ENCODE measurements at regions not wholly inside any gene's neighbourhood (a gene's known extent, or its start where the extent isn't known, plus 50 kb on each side); places are given as distances from the start of the nearest gene placed in this dataset.

- Histone ChIP-seq H2AFZ (ENCODE audit: low read depth, low read length, poor library complexity, severe bottlenecking) (no peak overlapping the region), H3K27ac (ENCODE audit: low read depth, low read length) (no peak overlapping the region), H3K4me1 (ENCODE audit: control insufficient read depth in 1 of 2, insufficient read depth in 2 of 2, low read length in 2 of 2) (no peaks in the 10 kb centered on the region), H3K79me2 (ENCODE audit: insufficient read depth, low read length) (no peaks in the 10 kb centered on the region), H3K4me3 (replicated peaks in 1 of 2; ENCODE audit: low read depth in 1 of 2, low read length in 2 of 2) (no peak overlapping the region), H3K4me2 (ENCODE audit: low read length) (no peak overlapping the region), H4K20me1 (ENCODE audit: insufficient read depth) (no peaks in the 10 kb centered on the region), H3K9ac (ENCODE audit: low read length) (no peak overlapping the region), H3K36me3 (ENCODE audit: control insufficient read depth in 1 of 2, insufficient read depth in 2 of 2, low read length in 2 of 2) (no peaks in the 10 kb centered on the region), H3K9me3 (ENCODE audit: control insufficient read depth in 1 of 2, insufficient read depth in 1 of 2, low read depth in 1 of 2, low read length in 2 of 2) (peaks cover 0 to 4% of the 10 kb centered on the region in 2 experiments; a peak in 2 of 4 replicates), H3K9me2 (ENCODE audit: insufficient read depth) (no peaks in the 10 kb centered on the region), H3K27me3 (ENCODE audit: insufficient read depth, low read length) (no peaks in the 10 kb centered on the region)
- RAD21 ChIA-PET (ENCODE audit: low non-redundant PET in 1 of 2, low total read pairs in 2 of 2, uncharacterized antibody in 2 of 2, unreplicated experiment in 2 of 2), result no interaction called here
- POLR2A ChIA-PET, result no interaction called here
- no peak for ATAC-seq
- DNase-seq (ENCODE audit: low read depth, low spot score), result no peak
- no TSS peak for BruUV-seq (replicated peaks)
- TF ChIP-seq, protein P1, sequence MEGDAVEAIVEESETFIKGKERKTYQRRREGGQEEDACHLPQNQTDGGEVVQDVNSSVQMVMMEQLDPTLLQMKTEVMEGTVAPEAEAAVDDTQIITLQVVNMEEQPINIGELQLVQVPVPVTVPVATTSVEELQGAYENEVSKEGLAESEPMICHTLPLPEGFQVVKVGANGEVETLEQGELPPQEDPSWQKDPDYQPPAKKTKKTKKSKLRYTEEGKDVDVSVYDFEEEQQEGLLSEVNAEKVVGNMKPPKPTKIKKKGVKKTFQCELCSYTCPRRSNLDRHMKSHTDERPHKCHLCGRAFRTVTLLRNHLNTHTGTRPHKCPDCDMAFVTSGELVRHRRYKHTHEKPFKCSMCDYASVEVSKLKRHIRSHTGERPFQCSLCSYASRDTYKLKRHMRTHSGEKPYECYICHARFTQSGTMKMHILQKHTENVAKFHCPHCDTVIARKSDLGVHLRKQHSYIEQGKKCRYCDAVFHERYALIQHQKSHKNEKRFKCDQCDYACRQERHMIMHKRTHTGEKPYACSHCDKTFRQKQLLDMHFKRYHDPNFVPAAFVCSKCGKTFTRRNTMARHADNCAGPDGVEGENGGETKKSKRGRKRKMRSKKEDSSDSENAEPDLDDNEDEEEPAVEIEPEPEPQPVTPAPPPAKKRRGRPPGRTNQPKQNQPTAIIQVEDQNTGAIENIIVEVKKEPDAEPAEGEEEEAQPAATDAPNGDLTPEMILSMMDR (IDR thresholded peaks at IDR 0.05 in 2 of 3, conservative IDR thresholded peaks at IDR 0.05 in 1 of 3; ENCODE audit: borderline replicate concordance in 1 of 3, insufficient read depth in 1 of 3, low read depth in 2 of 3, low read length in 2 of 3), result no peak
- TF ChIP-seq RAD21 (IDR thresholded peaks at IDR 0.05; ENCODE audit: low read depth) (no peak), ZNF274 (IDR thresholded peaks at IDR 0.05; ENCODE audit: low read depth, low read length) (no peak), ELF1 (IDR thresholded peaks at IDR 0.05; ENCODE audit: borderline replicate concordance, low read depth) (no peak), ZFX (IDR thresholded peaks at IDR 0.05) (no peak), FOSL1 (IDR thresholded peaks at IDR 0.05; ENCODE audit: low read depth) (no peak), EGR1 (IDR thresholded peaks at IDR 0.05; ENCODE audit: low read depth) (no peak), EZH2phosphoT487 (IDR thresholded peaks at IDR 0.05; ENCODE audit: borderline replicate concordance) (no peak), SP1 (IDR thresholded peaks at IDR 0.05; ENCODE audit: low read depth) (no peak), JUND (IDR thresholded peaks at IDR 0.05) (no peak), SRF (IDR thresholded peaks at IDR 0.05; ENCODE audit: low read depth) (no peak), POLR2A (IDR thresholded peaks at IDR 0.05; ENCODE audit: borderline replicate concordance, extremely low read depth, insufficient read depth, insufficient read length) (no peak), TCF7L2 (IDR thresholded peaks at IDR 0.05; ENCODE audit: borderline replicate concordance, extremely low read depth, insufficient read depth, insufficient read length) (no peak), EZH2 (IDR thresholded peaks at IDR 0.05) (no peak), YY1 (IDR thresholded peaks at IDR 0.05; ENCODE audit: extremely low read depth, insufficient replicate concordance, low read depth, low read length) (no peak), POLR2AphosphoS5 (IDR thresholded peaks at IDR 0.05; ENCODE audit: low read depth, low read length) (no peak), SIN3A (IDR thresholded peaks at IDR 0.05; ENCODE audit: low read depth) (no peak)
- TF ChIP-seq, protein P2, sequence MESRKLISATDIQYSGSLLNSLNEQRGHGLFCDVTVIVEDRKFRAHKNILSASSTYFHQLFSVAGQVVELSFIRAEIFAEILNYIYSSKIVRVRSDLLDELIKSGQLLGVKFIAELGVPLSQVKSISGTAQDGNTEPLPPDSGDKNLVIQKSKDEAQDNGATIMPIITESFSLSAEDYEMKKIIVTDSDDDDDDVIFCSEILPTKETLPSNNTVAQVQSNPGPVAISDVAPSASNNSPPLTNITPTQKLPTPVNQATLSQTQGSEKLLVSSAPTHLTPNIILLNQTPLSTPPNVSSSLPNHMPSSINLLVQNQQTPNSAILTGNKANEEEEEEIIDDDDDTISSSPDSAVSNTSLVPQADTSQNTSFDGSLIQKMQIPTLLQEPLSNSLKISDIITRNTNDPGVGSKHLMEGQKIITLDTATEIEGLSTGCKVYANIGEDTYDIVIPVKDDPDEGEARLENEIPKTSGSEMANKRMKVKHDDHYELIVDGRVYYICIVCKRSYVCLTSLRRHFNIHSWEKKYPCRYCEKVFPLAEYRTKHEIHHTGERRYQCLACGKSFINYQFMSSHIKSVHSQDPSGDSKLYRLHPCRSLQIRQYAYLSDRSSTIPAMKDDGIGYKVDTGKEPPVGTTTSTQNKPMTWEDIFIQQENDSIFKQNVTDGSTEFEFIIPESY (IDR thresholded peaks at IDR 0.05; ENCODE audit: extremely low read depth, insufficient replicate concordance, low read length), result no peak
- TF ChIP-seq, protein P3, sequence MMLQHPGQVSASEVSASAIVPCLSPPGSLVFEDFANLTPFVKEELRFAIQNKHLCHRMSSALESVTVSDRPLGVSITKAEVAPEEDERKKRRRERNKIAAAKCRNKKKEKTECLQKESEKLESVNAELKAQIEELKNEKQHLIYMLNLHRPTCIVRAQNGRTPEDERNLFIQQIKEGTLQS (IDR thresholded peaks at IDR 0.05), result no peak
- TF ChIP-seq, protein P4, sequence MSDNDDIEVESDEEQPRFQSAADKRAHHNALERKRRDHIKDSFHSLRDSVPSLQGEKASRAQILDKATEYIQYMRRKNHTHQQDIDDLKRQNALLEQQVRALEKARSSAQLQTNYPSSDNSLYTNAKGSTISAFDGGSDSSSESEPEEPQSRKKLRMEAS (IDR thresholded peaks at IDR 0.05), result no peak
- intact Hi-C loops (cut with micrococcal nuclease), result no loop called here
- CTCF ChIA-PET, result no interaction called here
Observed at GRCh38 chr20:41969656-41970055, 351.5 kb upstream of the CHD6 start.
